Endodermal cell (in vitro differentiated cells): ENCODE measurements at regions not wholly inside any gene's neighbourhood (a gene's known extent, or its start where the extent isn't known, plus 50 kb on each side); places are given as distances from the start of the nearest gene placed in this dataset.

Experiments used
- DNase-seq: peaks from one replicate; pipeline ENCODE4 v3.0.0-alpha.2; 2017
- H3K27ac ChIP-seq: 2 replicates; pipeline ENCODE4 v1.5.1; 2013; ENCODE audit warnings: mild to moderate bottlenecking, low read depth, low read length, moderate library complexity
- H3K27me3 ChIP-seq: 2 replicates; pipeline ENCODE4 v1.6.1; 2013; ENCODE audit warnings: mild to moderate bottlenecking, low read length, moderate library complexity; ENCODE audit not compliant: insufficient read depth, control insufficient read depth, poor library complexity, severe bottlenecking
- H3K36me3 ChIP-seq: 2 replicates; pipeline ENCODE4 v1.7.0; 2013; ENCODE audit warnings: mild to moderate bottlenecking, low read length, moderate library complexity; ENCODE audit not compliant: control insufficient read depth, insufficient read depth
- H3K4me1 ChIP-seq: one replicate; pipeline ENCODE4 v1.7.0; 2013; ENCODE audit warnings: low read length; ENCODE audit not compliant: control insufficient read depth, insufficient read depth
- H3K4me3 ChIP-seq: 2 replicates; pipeline ENCODE4 v1.5.1; 2013; ENCODE audit warnings: mild to moderate bottlenecking, low read length, moderate library complexity
- H3K9ac ChIP-seq: 2 replicates; pipeline ENCODE4 v1.6.1; 2013; ENCODE audit warnings: mild to moderate bottlenecking, low read length, moderate library complexity; ENCODE audit not compliant: poor library complexity, severe bottlenecking; ENCODE audit errors: extremely low read depth
- H3K9me3 ChIP-seq: 2 replicates; pipeline ENCODE4 v1.6.1; 2013; ENCODE audit warnings: mild to moderate bottlenecking, low read length, moderate library complexity; ENCODE audit not compliant: control insufficient read depth
- H3K27ac Mint-ChIP-seq: 2 replicates; pipeline ENCODE4 v1.8.0; 2020; ENCODE audit warnings: mixed read lengths
- H3K27me3 Mint-ChIP-seq: 2 replicates; pipeline ENCODE4 v1.8.0; 2021; ENCODE audit warnings: mild to moderate bottlenecking, mixed read lengths; ENCODE audit not compliant: insufficient read depth
- H3K36me3 Mint-ChIP-seq: 2 replicates; pipeline ENCODE4 v1.8.0; 2020; ENCODE audit warnings: low read depth, mixed read lengths
- H3K4me1 Mint-ChIP-seq: 2 replicates; pipeline ENCODE4 v1.8.0; 2020; ENCODE audit warnings: mixed read lengths
- H3K4me3 Mint-ChIP-seq: 2 replicates; pipeline ENCODE4 v1.8.0; 2020; ENCODE audit warnings: mild to moderate bottlenecking, moderate library complexity, mixed read lengths
- H3K9me3 Mint-ChIP-seq: 2 replicates; pipeline ENCODE4 v1.8.0; 2020; ENCODE audit warnings: mild to moderate bottlenecking, mixed read lengths
- CTCF ChIP-seq: fragments of 200-600 bp; sonication (generic); conservative IDR thresholded peaks from 2 replicates; pipeline ENCODE4 v1.5.0; 2021; ENCODE audit warnings: antibody characterized with exemption, mild to moderate bottlenecking
- WGBS, 2 experiments: methylation state at CpG; one replicate each; pipeline versions ENCODE4 v1.1.5 to v1.1.7; 2013; ENCODE audit warnings: missing lambda C conversion rate in 2 of 2, mixed read lengths in 1 of 2; ENCODE audit not compliant: insufficient coverage in 1 of 2, insufficient read length in 1 of 2; 5-methylcytosine and 5-hydroxymethylcytosine counted together

GRCh38 chr18:76672627-76673026, 149.7 kb upstream of the ZNF236 start:
- Histone ChIP-seq H3K4me1 (no peaks in the 10 kb centered on the region), H3K36me3 (no peaks in the 10 kb centered on the region), H3K27me3 (no peaks in the 10 kb centered on the region), H3K9ac (no peak overlapping the region), H3K9me3 (no peaks in the 10 kb centered on the region), H3K27ac (no peak overlapping the region), H3K4me3 (no peak overlapping the region)
- H3K27me3 Mint-ChIP-seq, result no peaks in the 10 kb centered on the region
- no peaks in the 10 kb centered on the region for H3K36me3 Mint-ChIP-seq
- TF ChIP-seq CTCF, result no peak
- H3K4me3 Mint-ChIP-seq, result no peak overlapping the region
- peak; percentile 15 for DNase-seq
- no peak overlapping the region for H3K27ac Mint-ChIP-seq
- H3K9me3 Mint-ChIP-seq, result no peaks in the 10 kb centered on the region
- no peaks in the 10 kb centered on the region for H3K4me1 Mint-ChIP-seq
- 82 to 86% methylated on average over 2 to 3 of the region's 3 CpGs for WGBS, 2 experiments

GRCh38 chr18:76670564-76671288, 151.6 kb upstream of the ZNF236 start:
- Histone ChIP-seq H3K4me3 (no peak overlapping the region), H3K27ac (no peak overlapping the region), H3K36me3 (no peaks in the 10 kb centered on the region), H3K4me1 (no peaks in the 10 kb centered on the region), H3K27me3 (no peaks in the 10 kb centered on the region), H3K9me3 (no peaks in the 10 kb centered on the region), H3K9ac (no peak overlapping the region)
- Mint-ChIP-seq H3K4me1 (no peaks in the 10 kb centered on the region), H3K9me3 (no peaks in the 10 kb centered on the region), H3K27me3 (no peaks in the 10 kb centered on the region), H3K4me3 (no peak overlapping the region), H3K27ac (no peak overlapping the region), H3K36me3 (no peaks in the 10 kb centered on the region)
- 81 to 93% methylated on average over 8 to 12 of the region's 12 CpGs for WGBS, 2 experiments
- peak; percentile 5 for DNase-seq
- no peak for TF ChIP-seq CTCF

GRCh38 chr18:76668546-76668945, 153.8 kb upstream of the ZNF236 start:
- no peak overlapping the region for H3K9ac ChIP-seq
- no peaks in the 10 kb centered on the region for H3K4me1 ChIP-seq
- no peak overlapping the region for H3K4me3 ChIP-seq
- TF ChIP-seq CTCF, result no peak
- no peaks in the 10 kb centered on the region for H3K36me3 Mint-ChIP-seq
- no peak overlapping the region for H3K27ac ChIP-seq
- 76 to 85% methylated on average over 4 to 5 of the region's 5 CpGs for WGBS, 2 experiments
- H3K4me3 Mint-ChIP-seq, result no peak overlapping the region
- H3K27me3 Mint-ChIP-seq, result no peaks in the 10 kb centered on the region
- DNase-seq, result peak; percentile 48
- no peak overlapping the region for H3K27ac Mint-ChIP-seq
- no peaks in the 10 kb centered on the region for H3K36me3 ChIP-seq
- H3K4me1 Mint-ChIP-seq, result no peaks in the 10 kb centered on the region
- no peaks in the 10 kb centered on the region for H3K9me3 ChIP-seq
- H3K9me3 Mint-ChIP-seq, result peaks cover 2% of the 10 kb centered on the region
- no peaks in the 10 kb centered on the region for H3K27me3 ChIP-seq
